ENCODE measurements at regions not wholly inside any gene's neighbourhood (a gene's known extent, or its start where the extent isn't known, plus 50 kb on each side); places are given as distances from the start of the nearest gene placed in this dataset.

GRCh38 chr5:81914696-81915095 is 57.1 kb upstream of the ATG10 start:
- Histone ChIP-seq H3K27me3 (no peaks in the 10 kb centered on the region), H3K4me3 (no peak overlapping the region), H3K9me3 (no peaks in the 10 kb centered on the region), H3K4me1 (no peaks in the 10 kb centered on the region), H3K36me3 (ENCODE audit: low read depth, missing control alignments) (no peaks in the 10 kb centered on the region), H3K27ac (no peak overlapping the region)
- WGBS, 2 donors: 86 to 90% methylated on average over 1 of the region's 1 CpG
- TF ChIP-seq CTCF (IDR thresholded peaks at IDR 0.05) (no peak), POLR2A (IDR thresholded peaks at IDR 0.05) (no peak)
- intact Hi-C loops (cut with DNase I; ENCODE audit: low total_unique reads): no loop called here
- no peak for DNase-seq

DNA sequence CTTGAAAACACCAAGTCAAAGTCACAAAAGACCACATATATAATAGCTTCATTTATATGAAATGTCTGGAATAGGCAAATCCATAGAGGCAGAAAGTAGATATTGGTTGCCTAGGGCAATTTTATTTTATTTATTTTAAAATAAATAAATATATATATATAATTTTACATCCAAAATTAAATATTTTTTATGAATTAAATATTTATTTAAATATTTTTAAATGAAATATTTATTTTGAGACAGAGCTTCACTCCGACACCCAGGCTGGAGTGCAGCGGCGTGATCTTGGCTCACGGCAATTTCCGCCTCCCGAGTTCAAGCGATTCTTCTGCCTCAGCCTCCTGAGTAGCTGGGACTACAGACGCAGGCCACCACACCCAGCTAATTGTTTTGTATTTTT is 58.9 kb upstream of the ATG10 start:
- peaks cover 3% of the 10 kb centered on the region for H3K4me1 ChIP-seq
- WGBS, 2 donors: 78 to 88% methylated on average over 8 of the region's 8 CpGs
- no peaks in the 10 kb centered on the region for H3K9me3 ChIP-seq
- intact Hi-C loops (cut with DNase I; ENCODE audit: low total_unique reads): no loop called here
- no peak for TF ChIP-seq CTCF (IDR thresholded peaks at IDR 0.05)
- H3K36me3 ChIP-seq (ENCODE audit: low read depth, missing control alignments): no peaks in the 10 kb centered on the region
- no peak overlapping the region for H3K4me3 ChIP-seq
- H3K27me3 ChIP-seq: no peaks in the 10 kb centered on the region
- H3K27ac ChIP-seq: no peak overlapping the region
- DNase-seq: no peak

GRCh38 chr5:81909677-81910076 is 62.1 kb upstream of the ATG10 start:
- DNase-seq: no peak
- Histone ChIP-seq H3K27ac (no peak overlapping the region), H3K4me1 (peaks cover 3% of the 10 kb centered on the region), H3K4me3 (no peak overlapping the region), H3K9me3 (no peaks in the 10 kb centered on the region), H3K36me3 (ENCODE audit: low read depth, missing control alignments) (no peaks in the 10 kb centered on the region), H3K27me3 (no peaks in the 10 kb centered on the region)
- no peak for TF ChIP-seq CTCF (IDR thresholded peaks at IDR 0.05)
- no peak for TF ChIP-seq POLR2A (IDR thresholded peaks at IDR 0.05)
- 90 to 94% methylated on average over 1 of the region's 1 CpG for WGBS, 2 donors
- intact Hi-C loops (cut with DNase I; ENCODE audit: low total_unique reads): no loop called here

DNA sequence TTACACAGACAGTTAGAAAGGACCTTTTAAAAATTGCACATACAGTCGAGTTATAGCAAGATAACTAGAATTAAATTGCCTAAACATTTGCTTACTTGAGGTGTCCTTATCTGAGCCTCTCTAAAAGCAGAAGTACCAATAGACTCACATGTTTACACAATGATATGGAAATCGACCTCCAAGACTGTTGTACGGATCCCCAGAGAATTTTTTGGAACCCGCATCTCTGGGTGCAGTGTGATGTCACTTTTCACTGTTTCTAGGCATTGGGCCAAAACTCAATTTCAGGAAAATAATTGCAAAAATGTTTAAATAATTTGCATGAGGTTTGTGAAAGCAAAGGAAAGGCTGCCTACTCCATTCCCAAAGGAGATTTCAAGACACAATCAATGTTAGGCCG is 63.1 kb upstream of the ATG10 start:
- Histone ChIP-seq H3K27me3 (no peaks in the 10 kb centered on the region), H3K9me3 (no peaks in the 10 kb centered on the region), H3K4me3 (no peak overlapping the region), H3K27ac (no peak overlapping the region), H3K36me3 (ENCODE audit: low read depth, missing control alignments) (no peaks in the 10 kb centered on the region), H3K4me1 (peaks cover 3% of the 10 kb centered on the region)
- intact Hi-C loops (cut with DNase I; ENCODE audit: low total_unique reads): no loop called here
- TF ChIP-seq CTCF (IDR thresholded peaks at IDR 0.05) (no peak), POLR2A (IDR thresholded peaks at IDR 0.05) (no peak)
- no peak for DNase-seq
- WGBS, 2 donors: 61 to 64% methylated on average over 5 of the region's 5 CpGs

DNA sequence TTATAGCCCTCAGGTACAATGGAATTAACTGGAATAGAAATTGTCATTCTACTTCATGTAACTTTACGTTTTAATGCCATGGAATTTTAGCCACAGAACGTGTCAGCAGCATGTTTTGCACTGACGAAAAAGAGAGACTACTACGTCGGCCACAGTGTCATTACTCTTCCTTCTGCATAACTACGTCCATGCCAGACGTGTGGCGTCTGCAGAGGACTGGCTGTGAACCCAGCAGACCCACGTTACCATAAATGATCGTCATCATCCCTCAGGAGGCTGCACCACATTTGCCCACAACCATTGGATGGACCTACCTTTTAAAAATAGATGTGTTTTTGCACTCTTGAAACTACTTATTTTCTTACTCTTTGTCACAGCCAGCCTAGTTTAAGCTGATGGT is 63.8 kb upstream of the ATG10 start:
- peaks cover 3% of the 10 kb centered on the region for H3K4me1 ChIP-seq
- no peak for TF ChIP-seq POLR2A (IDR thresholded peaks at IDR 0.05)
- intact Hi-C loops (cut with DNase I; ENCODE audit: low total_unique reads): no loop called here
- WGBS, 2 donors: 52 to 67% methylated on average over 10 of the region's 10 CpGs
- no peaks in the 10 kb centered on the region for H3K27me3 ChIP-seq
- DNase-seq: no peak
- H3K36me3 ChIP-seq (ENCODE audit: low read depth, missing control alignments): no peaks in the 10 kb centered on the region
- H3K9me3 ChIP-seq: no peaks in the 10 kb centered on the region
- no peak overlapping the region for H3K4me3 ChIP-seq
- H3K27ac ChIP-seq: no peak overlapping the region

Data from testis (tissue), 2 donors.